HS-5 (cell line): ENCODE measurements at regions not wholly inside any gene's neighbourhood (a gene's known extent, or its start where the extent isn't known, plus 50 kb on each side); places are given as distances from the start of the nearest gene placed in this dataset.

Experiments
- DNase-seq: peaks from one replicate; pipeline ENCODE4 v3.0.0-alpha.2; 2012; ENCODE audit warnings: low read depth

- DNase-seq, result no peak
Measured at GRCh38 chr2:51633073-51633472, 601.1 kb upstream of the NRXN1 start.

DNA sequence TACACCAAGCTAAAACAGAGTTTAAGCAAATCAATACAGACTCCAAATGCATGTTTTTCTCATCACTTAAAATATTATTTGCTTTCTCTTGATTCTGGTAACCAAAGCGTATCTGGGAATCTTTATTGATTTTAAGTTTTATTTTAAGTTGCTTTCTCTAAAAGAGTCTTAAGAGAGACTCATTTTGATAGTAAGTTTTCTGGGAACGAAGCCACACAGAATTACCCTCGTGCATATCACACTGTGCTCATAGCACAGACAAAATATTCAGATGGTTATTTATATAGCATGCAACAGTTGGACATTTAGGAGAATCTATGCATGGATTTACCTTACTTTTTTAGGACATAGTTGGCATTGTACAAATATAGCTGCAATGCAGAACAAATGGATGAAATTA is 597.5 kb upstream of the NRXN1 start:
- DNase-seq, result no peak

DNA sequence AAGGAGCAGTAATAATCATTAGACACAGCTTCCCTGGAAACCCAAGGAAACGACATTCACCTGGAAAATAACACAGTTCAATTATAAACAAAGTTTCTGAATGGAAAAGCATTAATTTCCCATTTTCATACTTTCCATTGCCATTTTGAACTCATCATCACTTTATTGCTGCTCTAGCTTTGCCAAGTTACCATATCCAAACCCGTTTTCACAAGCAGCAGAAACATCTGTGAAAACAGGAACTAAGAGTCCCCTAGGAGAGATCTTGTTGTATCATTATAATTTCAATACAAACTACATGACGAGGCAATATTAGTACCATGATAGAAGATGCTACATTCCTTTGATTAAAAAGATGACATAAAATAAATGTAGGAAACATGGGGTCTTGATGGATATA is 597.0 kb upstream of the NRXN1 start:
- DNase-seq, result no peak

DNA sequence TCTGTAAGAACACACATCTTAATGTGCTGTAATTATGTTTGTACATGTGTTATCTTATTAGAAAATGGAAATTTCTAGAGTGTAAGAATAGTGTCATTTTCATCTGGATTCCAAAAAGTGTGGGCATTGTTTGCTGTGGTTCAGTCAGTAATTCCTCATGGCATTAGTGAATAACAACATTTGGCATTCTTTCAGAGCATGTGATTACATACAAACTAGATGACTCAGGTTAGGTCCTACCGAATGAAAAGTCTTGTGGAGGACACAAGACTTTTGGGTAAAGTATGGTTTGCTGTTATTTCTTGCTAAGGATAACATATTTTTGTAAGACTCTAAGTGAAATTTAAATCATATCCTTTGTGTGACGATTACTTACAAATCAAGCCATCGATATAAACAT is 593.1 kb upstream of the NRXN1 start:
- peak; percentile 36 for DNase-seq

DNA sequence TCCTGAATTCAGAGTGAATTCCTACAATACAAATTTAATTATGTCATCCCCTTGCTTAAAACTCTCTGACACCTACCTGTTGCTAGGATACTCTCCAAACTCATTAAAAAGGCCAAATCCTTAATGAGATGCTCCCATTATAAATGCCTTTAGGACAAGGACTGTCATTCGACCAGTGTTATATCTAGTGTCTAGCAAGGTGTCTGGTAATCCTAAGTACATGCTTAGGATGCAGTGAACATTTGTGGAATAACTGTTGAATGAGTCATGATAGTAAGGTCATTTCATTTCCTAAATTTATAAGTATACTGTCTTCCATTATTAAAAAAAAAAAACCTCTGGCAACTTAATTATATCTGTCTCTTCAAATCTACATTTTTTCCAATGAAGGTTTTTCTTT is 588.9 kb upstream of the NRXN1 start:
- peak; percentile 26 for DNase-seq

DNA sequence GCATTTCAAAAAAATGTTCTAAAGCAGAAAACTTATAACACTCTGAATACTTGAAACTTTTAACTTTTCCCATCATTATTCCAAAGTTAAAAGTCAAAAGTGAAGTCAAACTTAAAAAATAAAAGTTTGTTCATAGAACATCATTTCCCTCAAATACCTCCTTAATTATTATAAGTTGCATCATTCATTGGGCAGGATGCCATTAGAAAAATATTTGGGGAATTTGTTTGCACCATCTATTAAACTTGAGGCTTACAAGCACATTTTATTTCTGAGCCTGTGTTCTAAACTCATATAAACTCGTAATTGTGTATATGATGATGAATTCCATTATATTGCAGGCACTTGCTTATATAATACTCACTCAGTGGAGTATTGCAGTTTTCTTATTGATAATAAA is 588.0 kb upstream of the NRXN1 start:
- DNase-seq, result no peak

- DNase-seq, result no peak
Measured at GRCh38 chr2:51612387-51612786, 580.5 kb upstream of the NRXN1 start.

- DNase-seq, result no peak
Measured at GRCh38 chr2:51601706-51602105, 569.8 kb upstream of the NRXN1 start.

DNA sequence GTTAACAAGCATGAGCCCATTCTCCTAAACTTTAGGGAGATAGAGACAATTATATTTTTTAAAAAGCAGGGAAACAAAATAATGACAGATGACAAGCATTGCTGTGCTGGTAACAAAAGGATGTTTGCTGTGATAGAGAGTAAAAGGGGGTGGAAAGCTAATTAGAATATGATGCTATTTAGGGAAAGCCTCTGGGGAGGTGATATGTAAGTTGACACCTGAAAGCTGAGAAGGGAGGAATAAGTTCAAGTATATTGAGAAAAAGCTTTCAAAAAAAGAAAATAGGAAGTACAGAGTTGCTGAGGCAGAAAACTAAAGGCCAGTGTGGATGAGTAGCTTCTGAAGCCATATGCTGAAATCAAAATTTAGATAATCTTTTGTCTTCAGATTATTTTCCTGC is 565.2 kb upstream of the NRXN1 start:
- no peak for DNase-seq

GRCh38 chr2:51595836-51596235 is 563.9 kb upstream of the NRXN1 start:
- no peak for DNase-seq

DNA sequence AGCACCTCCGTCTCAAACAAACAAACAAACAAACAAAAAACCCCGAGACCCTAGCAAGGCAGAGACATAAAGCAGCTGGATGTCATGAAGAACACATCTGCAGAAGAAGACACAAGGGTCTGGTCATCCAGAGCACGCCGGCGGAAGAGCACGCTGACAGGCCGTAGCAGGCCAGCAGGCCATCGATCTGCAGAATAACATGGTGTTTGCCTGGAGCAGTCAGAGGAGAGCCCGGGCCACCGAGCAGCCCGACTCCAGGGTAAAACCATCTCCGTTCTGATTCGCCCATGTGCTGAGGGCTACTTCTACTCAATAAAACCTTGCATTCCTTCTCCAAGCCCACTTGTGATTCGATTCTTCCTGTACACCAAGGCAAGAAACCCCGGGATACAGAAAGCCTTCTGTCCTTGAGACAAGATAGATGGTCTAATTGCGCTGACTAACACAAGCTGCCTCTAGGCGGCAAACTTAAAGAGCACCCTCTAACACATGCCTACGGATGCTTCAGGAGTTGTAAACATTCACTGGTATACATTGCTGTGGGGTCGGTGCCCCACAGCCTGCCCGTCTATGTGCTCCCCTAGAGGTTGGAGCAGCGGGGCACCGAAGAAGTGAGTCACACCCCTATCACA is 549.8 kb upstream of the NRXN1 start:
- no peak for DNase-seq

GRCh38 chr2:51579412-51579811 is 547.5 kb upstream of the NRXN1 start:
- no peak for DNase-seq

- no peak for DNase-seq
Measured at GRCh38 chr2:51575181-51575580, 543.2 kb upstream of the NRXN1 start.

GRCh38 chr2:51559026-51559425 is 527.1 kb upstream of the NRXN1 start:
- no peak for DNase-seq

GRCh38 chr2:51553476-51553875 is 521.5 kb upstream of the NRXN1 start:
- peak; percentile 5 for DNase-seq

DNA sequence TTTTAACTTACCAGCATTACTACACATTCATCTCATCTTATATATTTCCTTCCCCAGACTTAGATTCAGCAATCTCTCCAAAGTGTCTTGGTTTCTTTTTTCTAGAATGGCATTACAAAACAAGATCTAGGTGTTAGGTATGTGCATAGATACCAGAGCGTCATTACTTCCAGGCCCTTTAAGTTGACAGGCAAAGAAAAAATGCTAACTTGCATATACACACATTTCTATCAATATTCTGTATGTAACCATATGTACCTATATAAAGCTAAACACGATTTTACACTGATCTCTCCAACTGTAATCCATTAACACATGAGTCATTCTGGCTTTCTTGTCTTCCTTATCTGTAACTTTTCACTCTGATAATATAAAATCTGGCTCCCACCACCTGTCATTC is 503.8 kb upstream of the NRXN1 start:
- DNase-seq, result no peak

DNA sequence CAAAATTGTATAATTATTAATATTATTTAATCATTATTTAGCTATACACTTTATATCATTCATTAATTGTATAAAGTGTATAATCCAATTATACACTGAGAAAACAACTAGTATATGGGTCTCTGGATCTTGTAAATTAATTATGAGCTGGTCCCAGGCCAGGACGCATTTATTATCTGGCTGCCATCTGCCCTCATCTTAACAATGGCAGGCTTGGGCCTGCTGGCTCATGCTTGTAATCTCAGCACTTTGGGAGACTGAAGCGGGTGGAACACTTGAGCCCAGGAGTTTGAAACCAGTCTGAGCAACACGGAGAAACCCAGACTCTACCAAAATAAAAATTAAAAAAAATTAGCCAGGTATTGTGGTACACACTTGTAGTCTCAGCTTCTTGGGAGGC is 502.2 kb upstream of the NRXN1 start:
- DNase-seq, result no peak

DNA sequence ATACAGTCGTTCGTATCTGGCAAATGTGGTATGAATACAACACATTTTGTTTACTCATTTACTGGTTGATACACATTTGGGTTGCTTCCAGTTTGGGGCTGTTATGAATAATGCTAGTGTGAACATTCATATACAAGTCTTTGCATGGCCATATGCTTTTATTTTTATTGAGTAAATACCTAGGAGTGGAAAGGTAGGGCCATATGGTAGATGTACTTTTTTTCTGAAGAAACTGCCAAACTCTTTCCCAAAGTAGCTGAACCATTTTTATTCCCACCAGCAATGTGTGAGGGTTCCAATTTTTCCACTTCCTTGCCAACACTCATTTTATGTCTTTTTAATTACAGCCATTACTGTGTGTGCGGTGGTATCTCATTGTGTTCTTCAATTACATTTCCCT is 496.2 kb upstream of the NRXN1 start:
- no peak for DNase-seq

DNA sequence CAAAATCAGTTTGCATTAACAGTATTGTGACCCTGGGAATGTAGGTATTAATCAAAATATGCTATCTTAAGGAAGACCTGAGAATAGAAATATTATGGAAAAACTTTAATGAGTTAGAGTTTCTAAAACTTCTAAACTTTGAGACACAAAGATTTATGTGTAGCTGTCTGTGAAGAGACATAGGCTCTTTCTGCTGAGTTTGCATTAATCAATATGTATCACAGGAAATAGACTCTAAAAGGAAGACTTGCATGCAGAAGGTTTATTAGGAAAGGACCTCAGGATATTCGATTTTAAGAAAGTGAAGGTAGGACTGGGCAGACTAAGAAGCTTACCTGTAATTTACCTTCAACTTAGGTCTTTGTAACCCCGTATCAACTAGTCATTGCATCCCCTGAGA is 494.8 kb upstream of the NRXN1 start:
- DNase-seq, result no peak

DNA sequence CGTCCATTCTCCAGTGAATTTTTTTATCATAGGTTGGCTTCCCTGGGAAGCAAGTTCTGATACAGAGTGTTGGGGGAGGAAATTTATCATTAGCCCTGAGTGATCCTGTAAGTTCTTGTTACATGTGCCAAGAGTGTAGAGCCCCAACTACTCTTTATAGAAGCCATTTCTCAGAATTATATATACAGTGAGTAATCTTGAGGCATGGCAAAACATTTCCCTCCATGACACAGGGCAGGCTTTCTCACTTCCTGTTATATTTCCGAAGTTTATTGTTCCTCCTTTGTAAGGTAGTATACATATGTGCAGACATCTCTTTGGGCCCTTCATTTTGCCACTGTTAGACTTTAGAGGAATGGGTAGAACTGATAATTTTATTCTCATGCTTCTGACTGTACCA is 484.7 kb upstream of the NRXN1 start:
- no peak for DNase-seq

- no peak for DNase-seq
Measured at GRCh38 chr2:51511002-51511401, 479.1 kb upstream of the NRXN1 start.

GRCh38 chr2:51510303-51510702 is 478.4 kb upstream of the NRXN1 start:
- no peak for DNase-seq

GRCh38 chr2:51505533-51505932 is 473.6 kb upstream of the NRXN1 start:
- DNase-seq, result no peak

- no peak for DNase-seq
Measured at GRCh38 chr2:51490576-51491234, 458.8 kb upstream of the NRXN1 start.
